H9 (cell line): ENCODE measurements at regions not wholly inside any gene's neighbourhood (a gene's known extent, or its start where the extent isn't known, plus 50 kb on each side); places are given as distances from the start of the nearest gene placed in this dataset.

Experiments
- DNase-seq: peaks from one replicate; pipeline ENCODE4 v3.0.0-alpha.2; 2017
- H2AFZ ChIP-seq: one replicate; pipeline ENCODE4 v1.6.1; 2013; ENCODE audit warnings: mild to moderate bottlenecking, low read length, control low read depth, moderate library complexity
- H2AK5ac ChIP-seq: 2 replicates; pipeline ENCODE4 v1.6.1; 2013; ENCODE audit warnings: low read length, control low read depth, mixed read lengths; ENCODE audit not compliant: insufficient read length
- H2BK120ac ChIP-seq: one replicate; pipeline ENCODE4 v1.6.1; 2013; ENCODE audit warnings: low read depth, mild to moderate bottlenecking, low read length, control low read depth, inconsistent platforms; ENCODE audit not compliant: poor library complexity, severe bottlenecking
- H2BK12ac ChIP-seq: 2 replicates; pipeline ENCODE4 v1.6.1; 2013; ENCODE audit warnings: low read length, control low read depth, mixed read lengths, low read depth; ENCODE audit not compliant: insufficient read length
- H2BK15ac ChIP-seq: 2 replicates; pipeline ENCODE4 v1.6.1; 2013; ENCODE audit warnings: low read depth, low read length, control low read depth
- H2BK20ac ChIP-seq: one replicate; pipeline ENCODE4 v1.6.1; 2013; ENCODE audit warnings: low read depth, mild to moderate bottlenecking, low read length, control low read depth, inconsistent platforms; ENCODE audit not compliant: poor library complexity, severe bottlenecking
- H2BK5ac ChIP-seq: 2 replicates; pipeline ENCODE4 v1.6.1; 2013; ENCODE audit warnings: low read length, control low read depth, mixed read lengths; ENCODE audit not compliant: insufficient read length
- H3K14ac ChIP-seq: 2 replicates; pipeline ENCODE4 v1.6.1; 2013; ENCODE audit warnings: low read length, control low read depth; ENCODE audit not compliant: insufficient read depth
- H3K18ac ChIP-seq: 2 replicates; pipeline ENCODE4 v1.6.1; 2013; ENCODE audit warnings: low read depth, mild to moderate bottlenecking, mixed read lengths, low read length, control low read depth; ENCODE audit not compliant: insufficient read length
- H3K23ac ChIP-seq: 2 replicates; pipeline ENCODE4 v1.6.1; 2013; ENCODE audit warnings: low read length, control low read depth, mixed read lengths, low read depth; ENCODE audit not compliant: insufficient read length
- H3K23me2 ChIP-seq: 2 replicates; pipeline ENCODE4 v1.6.1; 2013; ENCODE audit warnings: low read depth, mild to moderate bottlenecking, mixed read lengths, low read length, control low read depth; ENCODE audit not compliant: insufficient read length, poor library complexity, severe bottlenecking
- H3K27ac ChIP-seq: 2 replicates; pipeline ENCODE4 v1.5.1; 2013; ENCODE audit warnings: low read length, control low read depth, mixed read lengths, low read depth; ENCODE audit not compliant: insufficient read length
- H3K27me3 ChIP-seq: 2 replicates; pipeline ENCODE4 v1.6.1; 2013; ENCODE audit warnings: low read length, control low read depth, inconsistent platforms; ENCODE audit not compliant: insufficient read depth
- H3K4ac ChIP-seq: 2 replicates; pipeline ENCODE4 v1.6.1; 2013; ENCODE audit warnings: low read depth, mild to moderate bottlenecking, control low read depth, inconsistent platforms, low read length, moderate library complexity
- H3K4me1 ChIP-seq: 2 replicates; pipeline ENCODE4 v1.6.1; 2013; ENCODE audit warnings: low read length, control low read depth, inconsistent platforms; ENCODE audit not compliant: insufficient read depth
- H3K4me2 ChIP-seq: 2 replicates; pipeline ENCODE4 v1.6.1; 2013; ENCODE audit warnings: low read length, control low read depth, mixed read lengths; ENCODE audit not compliant: insufficient read length, insufficient read depth
- H3K56ac ChIP-seq: 2 replicates; pipeline ENCODE4 v1.6.1; 2013; ENCODE audit warnings: low read depth, mild to moderate bottlenecking, mixed read lengths, low read length, control low read depth; ENCODE audit not compliant: insufficient read length
- H3K79me1 ChIP-seq: 2 replicates; pipeline ENCODE4 v1.6.1; 2013; ENCODE audit warnings: low read depth, mild to moderate bottlenecking, moderate library complexity, low read length, control low read depth, inconsistent platforms; ENCODE audit not compliant: insufficient read depth, poor library complexity, severe bottlenecking
- H3K79me2 ChIP-seq: 2 replicates; pipeline ENCODE4 v1.6.1; 2013; ENCODE audit warnings: low read length, control low read depth, inconsistent platforms; ENCODE audit not compliant: insufficient read depth
- H3K9ac ChIP-seq: 2 replicates; pipeline ENCODE4 v1.6.1; 2013; ENCODE audit warnings: low read length, control low read depth, mixed read lengths; ENCODE audit not compliant: insufficient read length; ENCODE audit errors: extremely low read depth
- H3K9me3 ChIP-seq: one replicate; pipeline ENCODE4 v1.6.1; 2013; ENCODE audit warnings: low read depth, low read length, inconsistent platforms; ENCODE audit not compliant: control insufficient read depth
- H3T11ph ChIP-seq: one replicate; pipeline ENCODE4 v1.6.1; 2013; ENCODE audit warnings: mild to moderate bottlenecking, low read length, control low read depth, inconsistent platforms
- H4K20me1 ChIP-seq: one replicate; pipeline ENCODE4 v1.6.1; 2013; ENCODE audit not compliant: control insufficient read depth, insufficient read length, insufficient read depth
- H4K5ac ChIP-seq: 2 replicates; pipeline ENCODE4 v1.6.1; 2013; ENCODE audit warnings: low read depth, mild to moderate bottlenecking, mixed read lengths, low read length, control low read depth; ENCODE audit not compliant: insufficient read length
- H4K8ac ChIP-seq: replicated peaks from 2 replicates; pipeline ENCODE4 v1.6.1; 2013; ENCODE audit warnings: low read length, control low read depth, mixed read lengths, low read depth; ENCODE audit not compliant: insufficient read length
- H4K91ac ChIP-seq: 2 replicates; pipeline ENCODE4 v1.6.1; 2013; ENCODE audit warnings: low read depth, mild to moderate bottlenecking, moderate library complexity, mixed read lengths, low read length, control low read depth; ENCODE audit not compliant: insufficient read length
- H3K27ac Mint-ChIP-seq, 3 experiments: 2 replicates in 2 of 3; 3 replicates in 1 of 3; pipeline ENCODE4 v1.8.0; 2020 to 2021; ENCODE audit warnings: mixed read lengths in 3 of 3, mild to moderate bottlenecking in 1 of 3, moderate library complexity in 1 of 3
- H3K27me3 Mint-ChIP-seq: 2 replicates; pipeline ENCODE4 v1.8.0; 2021; ENCODE audit warnings: low read depth, mild to moderate bottlenecking, moderate library complexity, mixed read lengths
- H3K36me3 Mint-ChIP-seq, 3 experiments: 2 replicates in 2 of 3; 3 replicates in 1 of 3; pipeline ENCODE4 v1.8.0; 2020 to 2021; ENCODE audit warnings: low read depth in 3 of 3, mixed read lengths in 3 of 3; ENCODE audit not compliant: insufficient read depth in 1 of 3
- H3K4me1 Mint-ChIP-seq, 2 experiments: 2 replicates each; pipeline ENCODE4 v1.8.0; 2020; ENCODE audit warnings: mixed read lengths in 2 of 2
- H3K4me3 Mint-ChIP-seq, 2 experiments: 2 replicates in 1 of 2; 3 replicates in 1 of 2; pipeline ENCODE4 v1.8.0; 2020 to 2021; ENCODE audit warnings: mild to moderate bottlenecking in 2 of 2, mixed read lengths in 2 of 2, moderate library complexity in 1 of 2
- H3K9me3 Mint-ChIP-seq, 2 experiments: 2 replicates in 1 of 2; 3 replicates in 1 of 2; pipeline ENCODE4 v1.8.0; 2020; ENCODE audit warnings: mild to moderate bottlenecking in 2 of 2, mixed read lengths in 2 of 2, moderate library complexity in 1 of 2
- CTCF ChIP-seq: fragments of 200-600 bp; sonication (generic); conservative IDR thresholded peaks from 3 replicates; pipeline ENCODE4 v1.8.0; 2021; ENCODE audit warnings: antibody characterized with exemption, mild to moderate bottlenecking
- WGBS: extraction: QIAGEN DNeasy Blood & Tissue Kit; methylation state at CpG from one replicate; pipeline ENCODE4 v1.1.7; 2013; ENCODE audit warnings: missing lambda C conversion rate, low lambda C conversion rate, mixed read lengths; ENCODE audit not compliant: insufficient read length; ENCODE audit errors: extremely low coverage; 5-methylcytosine and 5-hydroxymethylcytosine counted together

- H3K27ac ChIP-seq = no peak overlapping the region
- Mint-ChIP-seq H3K27ac (no peak overlapping the region), H3K36me3 (no peaks in the 10 kb centered on the region), H3K4me3 (no peak overlapping the region), H3K4me1 (no peaks in the 10 kb centered on the region), H3K27me3 (no peaks in the 10 kb centered on the region; the same call in 1 of the 2 replicates), H3K9me3 (no peaks in the 10 kb centered on the region)
- H3K79me2 ChIP-seq = no peaks in the 10 kb centered on the region
- H4K5ac ChIP-seq = no peak overlapping the region
- H4K91ac ChIP-seq = no peak overlapping the region
- H3K27me3 ChIP-seq = no peaks in the 10 kb centered on the region
- no peak overlapping the region for H2BK15ac ChIP-seq
- no peaks in the 10 kb centered on the region for H4K20me1 ChIP-seq
- H4K8ac ChIP-seq = no peak overlapping the region
- no peak overlapping the region for H2BK5ac ChIP-seq
- H2AK5ac ChIP-seq = no peak overlapping the region
- no CpG with 5 or more reads among the region's 1 CpG for WGBS
- H3K56ac ChIP-seq = no peak overlapping the region
- no peak for DNase-seq
- no peak for TF ChIP-seq CTCF
- no peaks in the 10 kb centered on the region for H3K9me3 ChIP-seq
- H3K79me1 ChIP-seq = no peaks in the 10 kb centered on the region
- H3K14ac ChIP-seq = no peak overlapping the region
- no peak overlapping the region for H2BK12ac ChIP-seq
- H3K4me2 ChIP-seq = no peak overlapping the region
- H3K4me1 ChIP-seq = no peaks in the 10 kb centered on the region
- no peak overlapping the region for H3K4ac ChIP-seq
- no peak overlapping the region for H3K23ac ChIP-seq
- H2BK120ac ChIP-seq = no peak overlapping the region
- no peak overlapping the region for H2AFZ ChIP-seq
- no peak overlapping the region for H2BK20ac ChIP-seq
- no peak overlapping the region for H3T11ph ChIP-seq
- no peak overlapping the region for H3K9ac ChIP-seq
- H3K23me2 ChIP-seq = no peaks in the 10 kb centered on the region
- H3K18ac ChIP-seq = no peak overlapping the region
These were observed 862.9 kb upstream of the SPRY2 start for GRCh38 chr13:81203783-81204182.
